Fibroblast of lung (primary cell): ENCODE measurements at regions not wholly inside any gene's neighbourhood (a gene's known extent, or its start where the extent isn't known, plus 50 kb on each side); places are given as distances from the start of the nearest gene placed in this dataset.

ENCODE experiments used
- DNase-seq, 2 donors: peaks; one replicate each; pipeline versions ENCODE4 v3.0.0 to v3.0.0-alpha.2; 2010; ENCODE audit warnings: low read depth in 2 of 2
- H2AFZ ChIP-seq: 2 replicates; pipeline ENCODE4 v1.5.1; 2012; ENCODE audit warnings: low read length, control low read depth, inconsistent platforms
- H3K27ac ChIP-seq: 2 replicates; pipeline ENCODE4 v1.5.1; 2011; ENCODE audit warnings: low read length, control low read depth; ENCODE audit not compliant: insufficient read depth
- H3K27me3 ChIP-seq: 2 replicates; pipeline ENCODE4 v1.5.1; 2011; ENCODE audit warnings: mild to moderate bottlenecking, low read length; ENCODE audit not compliant: control insufficient read depth, insufficient read depth
- H3K36me3 ChIP-seq: 2 replicates; pipeline ENCODE4 v1.5.1; 2011; ENCODE audit warnings: low read length; ENCODE audit not compliant: control insufficient read depth, insufficient read depth
- H3K4me1 ChIP-seq: 2 replicates; pipeline ENCODE4 v1.5.1; 2011; ENCODE audit warnings: low read length; ENCODE audit not compliant: control insufficient read depth, insufficient read depth; ENCODE audit errors: extremely low read depth
- H3K4me2 ChIP-seq: 2 replicates; pipeline ENCODE4 v1.5.1; 2011; ENCODE audit warnings: low read length, control low read depth; ENCODE audit not compliant: insufficient read depth; ENCODE audit errors: extremely low read depth
- H3K4me3 ChIP-seq, 4 experiments: fragments of 200-600 bp in 1 of 4; sonication (generic) in 1 of 4; replicated peaks in 1 of 4; 2 replicates each; pipeline ENCODE4 v1.5.1; 2011 to 2016; ENCODE audit warnings: low read length in 4 of 4, low read depth in 3 of 4, mild to moderate bottlenecking in 3 of 4, control low read depth in 2 of 4, inconsistent platforms in 1 of 4, mixed read lengths in 1 of 4; ENCODE audit not compliant: insufficient read depth in 1 of 4; ENCODE audit errors: control extremely low read depth in 1 of 4
- H3K79me2 ChIP-seq: 2 replicates; pipeline ENCODE4 v1.5.1; 2012; ENCODE audit warnings: mild to moderate bottlenecking, low read length, inconsistent platforms; ENCODE audit not compliant: control insufficient read depth, insufficient read depth
- H3K9ac ChIP-seq: 2 replicates; pipeline ENCODE4 v1.5.1; 2011; ENCODE audit warnings: mild to moderate bottlenecking, low read length, control low read depth; ENCODE audit not compliant: insufficient read depth
- H3K9me3 ChIP-seq: 2 replicates; pipeline ENCODE4 v1.5.1; 2012; ENCODE audit warnings: low read depth, low read length; ENCODE audit not compliant: control insufficient read depth, insufficient read depth
- H4K20me1 ChIP-seq: 2 replicates; pipeline ENCODE4 v1.5.1; 2011; ENCODE audit warnings: low read length; ENCODE audit not compliant: control insufficient read depth, insufficient read depth; ENCODE audit errors: extremely low read depth
- CTCF ChIP-seq, 2 donors: IDR thresholded peaks in 1 of 2; conservative IDR thresholded peaks in 1 of 2; 1 replicate in 1 of 2; 2 replicates in 1 of 2; pipeline ENCODE4 v1.5.1; 2011 to 2012; ENCODE audit warnings: low read length in 2 of 2, control low read depth in 1 of 2, inconsistent platforms in 1 of 2, low read depth in 1 of 2, mild to moderate bottlenecking in 1 of 2
- EZH2 ChIP-seq: IDR thresholded peaks from 2 replicates; pipeline ENCODE4 v1.5.1; 2012; ENCODE audit warnings: low read length, control low read depth, mild to moderate bottlenecking; ENCODE audit errors: missing control alignments

- H3K36me3 ChIP-seq, result no peaks in the 10 kb centered on the region
- H3K4me3 ChIP-seq, result no peak overlapping the region
- H2AFZ ChIP-seq, result no peak overlapping the region
- TF ChIP-seq EZH2 (no peak), CTCF (conservative IDR thresholded peaks at IDR 0.05 in 1 of 2, IDR thresholded peaks at IDR 0.05 in 1 of 2; ENCODE audit: low read depth in 1 of 2, low read length in 2 of 2) (no peak)
- no peak for DNase-seq
- H3K4me1 ChIP-seq, result no peaks in the 10 kb centered on the region
- H3K27ac ChIP-seq, result no peak overlapping the region
- no peaks in the 10 kb centered on the region for H3K79me2 ChIP-seq
- no peak overlapping the region for H3K9ac ChIP-seq
- H3K27me3 ChIP-seq, result no peaks in the 10 kb centered on the region
- no peaks in the 10 kb centered on the region for H4K20me1 ChIP-seq
- no peak overlapping the region for H3K4me2 ChIP-seq
- no peaks in the 10 kb centered on the region for H3K9me3 ChIP-seq
Measured at GRCh38 chr18:41647914-41648313, 307.1 kb upstream of the PIK3C3 start.

GRCh38 chr18:41646915-41647620 lies 308.0 kb upstream of the PIK3C3 start:
- TF ChIP-seq CTCF (conservative IDR thresholded peaks at IDR 0.05 in 1 of 2, IDR thresholded peaks at IDR 0.05 in 1 of 2; ENCODE audit: low read depth in 1 of 2, low read length in 2 of 2), result no peak
- no peak for TF ChIP-seq EZH2
- Histone ChIP-seq H3K27ac (no peak overlapping the region), H3K79me2 (no peaks in the 10 kb centered on the region), H3K4me1 (no peaks in the 10 kb centered on the region), H3K4me2 (no peak overlapping the region), H3K9me3 (no peaks in the 10 kb centered on the region), H3K36me3 (no peaks in the 10 kb centered on the region), H2AFZ (no peak overlapping the region), H4K20me1 (no peaks in the 10 kb centered on the region), H3K4me3 (no peak overlapping the region), H3K9ac (no peak overlapping the region), H3K27me3 (no peaks in the 10 kb centered on the region)
- no peak for DNase-seq

- H2AFZ ChIP-seq, result no peak overlapping the region
- no peaks in the 10 kb centered on the region for H3K9me3 ChIP-seq
- no peak overlapping the region for H3K4me2 ChIP-seq
- no peaks in the 10 kb centered on the region for H3K4me1 ChIP-seq
- DNase-seq, result no peak
- H3K79me2 ChIP-seq, result no peaks in the 10 kb centered on the region
- no peak overlapping the region for H3K4me3 ChIP-seq
- H3K9ac ChIP-seq, result no peak overlapping the region
- no peak overlapping the region for H3K27ac ChIP-seq
- H3K36me3 ChIP-seq, result no peaks in the 10 kb centered on the region
- no peaks in the 10 kb centered on the region for H4K20me1 ChIP-seq
- H3K27me3 ChIP-seq, result no peaks in the 10 kb centered on the region
- TF ChIP-seq CTCF (conservative IDR thresholded peaks at IDR 0.05 in 1 of 2, IDR thresholded peaks at IDR 0.05 in 1 of 2; ENCODE audit: low read depth in 1 of 2, low read length in 2 of 2) (no peak), EZH2 (no peak)
Measured at GRCh38 chr18:41645589-41646360, 309.3 kb upstream of the PIK3C3 start.
